HepG2 (cell line): ENCODE measurements at regions not wholly inside any gene's neighbourhood (a gene's known extent, or its start where the extent isn't known, plus 50 kb on each side); places are given as distances from the start of the nearest gene placed in this dataset.

Source experiments
- ATAC-seq: fragments of 200-7000 bp; cut with Tn5 transposase; 3 replicates; pipeline ENCODE4 v1.9.1; 2020; ENCODE audit warnings: mild to moderate bottlenecking, moderate library complexity
- BruUV-seq: library from RNA; stranded (reverse); fragments of 400-500 nt; replicated peaks from 2 replicates; lab custom pipeline; 2021; lab: Mats Ljungman, UMichigan
- CTCF ChIA-PET: fragments of 300-600 bp; formaldehyde crosslinking; extraction: SDS; loops from one replicate; lab custom pipeline; 2021; ENCODE audit warnings: low total read pairs, inconsistent platforms, low intra/inter-chr PET ratio; lab: Yijun Ruan, JAX
- POLR2A ChIA-PET: fragments of 350-600 bp; sonication (Branson Sonifier 250); formaldehyde crosslinking; loops from one replicate; lab custom pipeline; 2020; ENCODE audit warnings: antibody characterized with exemption, inconsistent platforms; lab: Yijun Ruan, JAX
- DNase-seq: peaks from one replicate; pipeline ENCODE4 v3.0.0-alpha.2; 2015; ENCODE audit warnings: low spot score
- FAIRE-seq: peaks from 3 replicates; lab custom pipeline; 2011; peaks lifted over from hg19 to GRCh38; lab: Jason Lieb, UNC
- H2AFZ ChIP-seq: one replicate; pipeline ENCODE4 v1.6.1; 2011; ENCODE audit warnings: low read length, inconsistent platforms
- H3K27ac ChIP-seq: fragments of 300-600 bp; 3 replicates; pipeline ENCODE4 v1.8.0; 2011; ENCODE audit warnings: mixed run types, mild to moderate bottlenecking, mixed read lengths, low read length, inconsistent platforms; ENCODE audit not compliant: insufficient read depth; ENCODE audit errors: extremely low read length
- H3K27me3 ChIP-seq, 2 experiments: fragments of 200-600 bp in 1 of 2; 2 replicates in 1 of 2; 3 replicates in 1 of 2; pipeline versions ENCODE4 v1.6.0 to v1.8.0; 2011; ENCODE audit warnings: low read length in 2 of 2, mild to moderate bottlenecking in 2 of 2, moderate library complexity in 2 of 2, inconsistent platforms in 1 of 2; ENCODE audit not compliant: insufficient read depth in 2 of 2, control insufficient read depth in 1 of 2
- H3K36me3 ChIP-seq, 2 experiments: fragments of 200-600 bp in 1 of 2; replicated peaks in 1 of 2; 2 replicates in 1 of 2; 3 replicates in 1 of 2; pipeline versions ENCODE4 v1.5.1 to v1.8.0; 2011; ENCODE audit warnings: low read length in 2 of 2, inconsistent platforms in 1 of 2; ENCODE audit not compliant: insufficient read depth in 2 of 2, control insufficient read depth in 1 of 2
- H3K4me1 ChIP-seq: 2 replicates; pipeline ENCODE4 v1.5.1; 2012; ENCODE audit warnings: low read length, inconsistent platforms; ENCODE audit not compliant: insufficient read depth
- H3K4me2 ChIP-seq: 2 replicates; pipeline ENCODE4 v1.6.0; 2011; ENCODE audit warnings: low read depth, low read length, inconsistent platforms
- H3K4me3 ChIP-seq, 3 experiments: fragments of 200-600 bp in 1 of 3; sonication (generic), shearing (Covaris generic) in 1 of 3; replicated peaks in 1 of 3; 2 replicates each; pipeline ENCODE4 v1.5.1; 2011 to 2016; ENCODE audit warnings: low read length in 3 of 3, inconsistent platforms in 2 of 3, low read depth in 2 of 3, mild to moderate bottlenecking in 2 of 3, control low read depth in 1 of 3, mixed read lengths in 1 of 3; ENCODE audit not compliant: insufficient read depth in 1 of 3
- H3K79me2 ChIP-seq: one replicate; pipeline ENCODE4 v1.6.1; 2011; ENCODE audit warnings: low read length, inconsistent platforms; ENCODE audit not compliant: insufficient read depth
- H3K9ac ChIP-seq: 2 replicates; pipeline ENCODE4 v1.6.0; 2011; ENCODE audit warnings: mild to moderate bottlenecking, low read depth, low read length, inconsistent platforms; ENCODE audit not compliant: insufficient read depth
- H3K9me3 ChIP-seq: 2 replicates; pipeline ENCODE4 v1.5.1; 2012; ENCODE audit warnings: mild to moderate bottlenecking, low read length
- H4K20me1 ChIP-seq: 2 replicates; pipeline ENCODE4 v1.6.0; 2011; ENCODE audit warnings: inconsistent platforms, mild to moderate bottlenecking, low read length, moderate library complexity; ENCODE audit not compliant: insufficient read depth
- ATF1 ChIP-seq: IDR thresholded peaks from 2 replicates; pipeline ENCODE4 v1.6.1; 2016; ENCODE audit warnings: mild to moderate bottlenecking, control low read depth
- BHLHE40 ChIP-seq: IDR thresholded peaks from 2 replicates; pipeline ENCODE4 v1.6.1; 2011; ENCODE audit warnings: low read length, improper control_type of control experiment
- DPF2 ChIP-seq: sonication (generic); formaldehyde crosslinking; IDR thresholded peaks from 2 replicates; pipeline ENCODE4 v1.4.0; 2020; ENCODE audit warnings: mild to moderate bottlenecking, low read depth, missing genetic modification reagents, borderline replicate concordance
- GPN1 ChIP-seq: sonication (generic); formaldehyde crosslinking; IDR thresholded peaks from 2 replicates; pipeline ENCODE4 v1.5.1; 2020; ENCODE audit warnings: missing genetic modification reagents, borderline replicate concordance
- NFKB2 ChIP-seq: sonication (generic); formaldehyde crosslinking; IDR thresholded peaks from 2 replicates; pipeline ENCODE4 v1.4.0; 2020; ENCODE audit warnings: missing genetic modification reagents, borderline replicate concordance
- PAF1 ChIP-seq: IDR thresholded peaks from 2 replicates; pipeline ENCODE4 v1.6.1; 2016; ENCODE audit warnings: missing genetic modification reagents, missing compliant biosample characterization
- PHB2 ChIP-seq: fragments of 450-650 bp; IDR thresholded peaks from 2 replicates; pipeline ENCODE4 v1.6.1; 2018; ENCODE audit not compliant: partially characterized antibody
- POLR2G ChIP-seq: fragments of 200-400 bp; formaldehyde crosslinking; IDR thresholded peaks from 2 replicates; pipeline ENCODE4 v1.6.1; 2018; ENCODE audit warnings: mild to moderate bottlenecking, low read depth, low read length, moderate library complexity
- RAD51 ChIP-seq: fragments of 450-650 bp; IDR thresholded peaks from 2 replicates; pipeline ENCODE4 v1.6.1; 2016; ENCODE audit warnings: borderline replicate concordance
- RFX3 ChIP-seq: IDR thresholded peaks from 2 replicates; pipeline ENCODE4 v1.6.1; 2016; ENCODE audit warnings: missing biosample characterization, missing genetic modification reagents
- STAT5B ChIP-seq: sonication (generic); formaldehyde crosslinking; IDR thresholded peaks from 2 replicates; pipeline ENCODE4 v1.4.0; 2020; ENCODE audit warnings: missing genetic modification reagents
- TBP ChIP-seq: sonication (generic); formaldehyde crosslinking; IDR thresholded peaks from 2 replicates; pipeline ENCODE4 v1.5.0; 2020; ENCODE audit warnings: missing genetic modification reagents
- TRIM24 ChIP-seq: sonication (generic); formaldehyde crosslinking; IDR thresholded peaks from 2 replicates; pipeline ENCODE4 v1.8.0; 2022; ENCODE audit warnings: mild to moderate bottlenecking, missing genetic modification reagents
- ZBTB38 ChIP-seq: sonication (generic); formaldehyde crosslinking; IDR thresholded peaks from 2 replicates; pipeline ENCODE4 v1.5.1; 2020; ENCODE audit warnings: mild to moderate bottlenecking, missing genetic modification reagents
- ZBTB8A ChIP-seq: sonication (generic); formaldehyde crosslinking; IDR thresholded peaks from 2 replicates; pipeline ENCODE4 v1.4.0; 2020; ENCODE audit warnings: mild to moderate bottlenecking, low read depth, missing genetic modification reagents, borderline replicate concordance
- ZNF570 ChIP-seq: sonication (generic); formaldehyde crosslinking; IDR thresholded peaks from 2 replicates; pipeline ENCODE4 v1.4.0; 2020; ENCODE audit warnings: mild to moderate bottlenecking, missing genetic modification reagents, borderline replicate concordance
- ZSCAN29 ChIP-seq: sonication (generic); formaldehyde crosslinking; conservative IDR thresholded peaks from 2 replicates; pipeline ENCODE4 v1.4.0; 2020; ENCODE audit warnings: mild to moderate bottlenecking, missing genetic modification reagents
- WGBS: methylation state at CpG from one replicate; pipeline ENCODE4 v1.1.6; 2017; ENCODE audit warnings: low lambda C conversion rate; 5-methylcytosine and 5-hydroxymethylcytosine counted together
- in situ Hi-C: cut with HindIII; loops from 2 replicates; pipeline ENCODE4 v1.10.0; 2017; ENCODE audit warnings: low pct_unique_long_range_greater_than_20kb; ENCODE audit not compliant: extremely low pct_ligation_motif_present
- intact Hi-C: fragments of 100-400 bp; cut with micrococcal nuclease; formaldehyde crosslinking; loops from one replicate; pipeline ENCODE4 v1.10.0; 2022; ENCODE audit not compliant: unreplicated experiment
- TF ChIP-seq, protein P1 (sequence below): fragments of 450-650 bp; IDR thresholded peaks from 2 replicates; pipeline ENCODE4 v1.6.1; 2016
- TF ChIP-seq, protein P2 (sequence below): sonication (generic); formaldehyde crosslinking; IDR thresholded peaks from 2 replicates; pipeline ENCODE4 v1.8.0; 2022; ENCODE audit warnings: mild to moderate bottlenecking, missing genetic modification reagents, moderate library complexity
- TF ChIP-seq, protein P3 (sequence below): sonication (generic); formaldehyde crosslinking; IDR thresholded peaks from 2 replicates; pipeline ENCODE4 v1.5.1; 2020; ENCODE audit warnings: missing genetic modification reagents, mild to moderate bottlenecking, borderline replicate concordance

DNA sequence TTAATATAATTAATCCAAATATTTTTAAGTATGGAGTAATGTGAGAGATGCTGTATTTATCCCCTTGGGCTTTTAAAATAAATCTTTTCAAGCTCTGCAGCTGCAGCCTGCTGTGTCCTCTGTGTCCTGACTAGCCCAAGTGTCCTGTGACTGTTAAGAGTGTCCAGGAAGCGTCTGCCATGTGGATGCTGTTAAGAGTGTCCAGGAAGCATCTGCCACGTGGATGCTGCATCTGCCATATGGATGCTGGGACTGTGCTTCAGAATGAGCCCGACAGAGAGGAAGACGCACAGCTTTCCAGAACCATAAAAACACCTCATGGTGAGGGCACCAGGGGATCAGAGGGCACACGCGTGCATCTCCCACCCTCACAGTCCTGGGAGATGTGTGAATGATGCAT is 307.2 kb downstream of the ADGRD1 start:
- ATAC-seq: no peak
- FAIRE-seq: no peak
- H2AFZ ChIP-seq: no peak overlapping the region
- ChIA-PET CTCF (no interaction called here), POLR2A (no interaction called here)
- no peak overlapping the region for H3K4me2 ChIP-seq
- H4K20me1 ChIP-seq: no peaks in the 10 kb centered on the region
- BruUV-seq: no TSS peak
- intact Hi-C loops: no loop called here
- H3K36me3 ChIP-seq: no peaks in the 10 kb centered on the region
- H3K4me1 ChIP-seq: no peaks in the 10 kb centered on the region
- H3K27ac ChIP-seq: no peak overlapping the region
- TF ChIP-seq, protein P1, sequence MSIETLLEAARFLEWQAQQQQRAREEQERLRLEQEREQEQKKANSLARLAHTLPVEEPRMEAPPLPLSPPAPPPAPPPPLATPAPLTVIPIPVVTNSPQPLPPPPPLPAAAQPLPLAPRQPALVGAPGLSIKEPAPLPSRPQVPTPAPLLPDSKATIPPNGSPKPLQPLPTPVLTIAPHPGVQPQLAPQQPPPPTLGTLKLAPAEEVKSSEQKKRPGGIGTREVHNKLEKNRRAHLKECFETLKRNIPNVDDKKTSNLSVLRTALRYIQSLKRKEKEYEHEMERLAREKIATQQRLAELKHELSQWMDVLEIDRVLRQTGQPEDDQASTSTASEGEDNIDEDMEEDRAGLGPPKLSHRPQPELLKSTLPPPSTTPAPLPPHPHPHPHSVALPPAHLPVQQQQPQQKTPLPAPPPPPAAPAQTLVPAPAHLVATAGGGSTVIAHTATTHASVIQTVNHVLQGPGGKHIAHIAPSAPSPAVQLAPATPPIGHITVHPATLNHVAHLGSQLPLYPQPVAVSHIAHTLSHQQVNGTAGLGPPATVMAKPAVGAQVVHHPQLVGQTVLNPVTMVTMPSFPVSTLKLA: peak; percentile 39; the same call in 1 of the 2 replicates
- no peak for TF ChIP-seq GPN1 (CRISPR knock-in tag)
- no peak for TF ChIP-seq BHLHE40
- in situ Hi-C loops: no loop called here
- H3K9ac ChIP-seq: no peak overlapping the region
- H3K79me2 ChIP-seq: no peaks in the 10 kb centered on the region
- DNase-seq: no peak
- WGBS: 28% methylated on average over 6 of the region's 6 CpGs
- H3K27me3 ChIP-seq: peaks cover 4 to 25% of the 10 kb centered on the region in 2 experiments; a peak in 3 of 5 replicates
- H3K9me3 ChIP-seq: no peaks in the 10 kb centered on the region
- no peak overlapping the region for H3K4me3 ChIP-seq

DNA sequence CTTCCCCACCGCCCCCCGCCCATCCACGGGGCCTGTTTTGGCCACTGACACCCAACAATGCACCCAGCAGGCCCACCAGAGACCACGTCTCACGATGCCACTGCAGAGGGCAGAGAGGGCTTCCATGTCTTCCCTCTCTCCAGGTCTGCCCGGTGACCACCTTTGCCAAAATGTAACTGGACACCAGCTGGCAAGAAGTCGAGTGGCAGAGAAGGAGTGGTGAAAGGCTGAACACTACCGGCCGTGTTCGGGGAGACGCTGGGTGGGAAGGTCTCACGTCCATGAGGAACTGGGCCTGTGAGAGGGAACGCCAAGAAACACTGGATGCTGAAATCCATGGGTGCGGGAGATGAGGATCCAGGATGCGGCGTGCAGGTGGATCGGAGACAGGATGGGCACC is 308.2 kb downstream of the ADGRD1 start:
- Histone ChIP-seq H3K27ac (no peak overlapping the region), H3K4me2 (no peak overlapping the region), H3K79me2 (no peaks in the 10 kb centered on the region), H2AFZ (no peak overlapping the region), H3K4me1 (no peaks in the 10 kb centered on the region), H4K20me1 (no peaks in the 10 kb centered on the region), H3K27me3 (peaks cover 5 to 31% of the 10 kb centered on the region in 2 experiments), H3K4me3 (no peak overlapping the region), H3K9me3 (no peaks in the 10 kb centered on the region), H3K9ac (no peak overlapping the region), H3K36me3 (no peaks in the 10 kb centered on the region)
- no TSS peak for BruUV-seq
- FAIRE-seq (no peak), ATAC-seq (no peak), DNase-seq (no peak)
- intact Hi-C loops: no loop called here
- 25% methylated on average over 14 of the region's 17 CpGs for WGBS
- ChIA-PET POLR2A (no interaction called here), CTCF (no interaction called here)
- in situ Hi-C loops: no loop called here
- TF ChIP-seq RAD51 (no peak), NFKB2 (CRISPR knock-in tag) (no peak), STAT5B (CRISPR knock-in tag) (no peak), ATF1 (CRISPR knock-in tag) (no peak), TBP (CRISPR knock-in tag) (no peak), ZBTB8A (CRISPR knock-in tag) (no peak), RFX3 (no peak), DPF2 (no peak), TRIM24 (CRISPR knock-in tag) (no peak), ZBTB38 (CRISPR knock-in tag) (no peak), ZSCAN29 (no peak), POLR2G (no peak), ZNF570 (CRISPR knock-in tag) (no peak), PAF1 (CRISPR knock-in tag) (no peak), PHB2 (no peak)
- TF ChIP-seq, protein P2, sequence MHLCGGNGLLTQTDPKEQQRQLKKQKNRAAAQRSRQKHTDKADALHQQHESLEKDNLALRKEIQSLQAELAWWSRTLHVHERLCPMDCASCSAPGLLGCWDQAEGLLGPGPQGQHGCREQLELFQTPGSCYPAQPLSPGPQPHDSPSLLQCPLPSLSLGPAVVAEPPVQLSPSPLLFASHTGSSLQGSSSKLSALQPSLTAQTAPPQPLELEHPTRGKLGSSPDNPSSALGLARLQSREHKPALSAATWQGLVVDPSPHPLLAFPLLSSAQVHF (CRISPR knock-in tag): no peak
- TF ChIP-seq, protein P3, sequence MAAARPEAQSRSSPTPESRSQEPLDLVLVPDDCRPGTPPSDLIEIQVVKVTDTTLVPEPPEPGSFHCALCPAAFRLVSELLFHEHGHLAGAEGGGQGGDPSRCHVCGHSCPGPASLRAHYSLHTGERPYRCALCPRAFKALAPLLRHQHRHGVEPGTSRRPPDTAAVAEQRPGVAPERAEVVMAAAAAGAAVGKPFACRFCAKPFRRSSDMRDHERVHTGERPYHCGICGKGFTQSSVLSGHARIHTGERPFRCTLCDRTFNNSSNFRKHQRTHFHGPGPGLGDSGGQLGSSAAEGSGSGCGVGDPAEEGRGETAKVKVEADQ (CRISPR knock-in tag): no peak
